GM12892 (cell line): ENCODE measurements at regions not wholly inside any gene's neighbourhood (a gene's known extent, or its start where the extent isn't known, plus 50 kb on each side); places are given as distances from the start of the nearest gene placed in this dataset.

Source experiments
- POLR2A ChIP-seq: IDR thresholded peaks from 2 replicates; pipeline ENCODE4 v1.6.1; 2011; ENCODE audit warnings: low read depth, low read length, control low read depth
- POLR2AphosphoS5 ChIP-seq: IDR thresholded peaks from 2 replicates; pipeline ENCODE4 v1.6.1; 2011; ENCODE audit warnings: low read depth, low read length, control low read depth
- TAF1 ChIP-seq: IDR thresholded peaks from 2 replicates; pipeline ENCODE4 v1.6.1; 2011; ENCODE audit warnings: low read depth, mild to moderate bottlenecking, control low read depth, low read length, borderline replicate concordance

DNA sequence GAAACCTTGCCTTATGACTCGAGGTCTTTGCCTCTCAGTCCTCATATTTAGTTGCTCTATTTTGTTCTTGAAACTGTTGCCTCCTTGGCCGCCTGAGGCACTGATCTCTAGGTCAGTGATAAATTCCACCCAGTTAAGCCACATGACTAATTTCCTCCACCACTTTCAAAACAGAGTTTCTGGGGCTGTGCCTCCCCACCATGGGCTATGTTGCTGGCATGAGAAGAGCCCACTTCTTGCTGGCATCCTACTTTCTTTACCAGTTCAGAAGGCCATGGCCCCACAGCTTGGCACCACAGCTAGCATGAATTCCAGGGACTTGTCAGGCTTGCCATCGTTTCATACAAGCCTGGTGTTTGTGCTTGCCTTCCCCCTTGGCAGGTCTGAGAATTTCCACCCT lies 361.4 kb upstream of the JAG1 start:
- TF ChIP-seq POLR2A (no peak), TAF1 (no peak), POLR2AphosphoS5 (no peak)
